HG02678 (cell line): ENCODE measurements at regions not wholly inside any gene's neighbourhood (a gene's known extent, or its start where the extent isn't known, plus 50 kb on each side); places are given as distances from the start of the nearest gene placed in this dataset.

Experiments
- ATAC-seq: cut with Tn5 transposase; IDR thresholded peaks from one replicate; pipeline ENCODE4 v1.9.1; 2021; ENCODE audit warnings: mild to moderate bottlenecking, moderate library complexity; ENCODE audit not compliant: unreplicated experiment

DNA sequence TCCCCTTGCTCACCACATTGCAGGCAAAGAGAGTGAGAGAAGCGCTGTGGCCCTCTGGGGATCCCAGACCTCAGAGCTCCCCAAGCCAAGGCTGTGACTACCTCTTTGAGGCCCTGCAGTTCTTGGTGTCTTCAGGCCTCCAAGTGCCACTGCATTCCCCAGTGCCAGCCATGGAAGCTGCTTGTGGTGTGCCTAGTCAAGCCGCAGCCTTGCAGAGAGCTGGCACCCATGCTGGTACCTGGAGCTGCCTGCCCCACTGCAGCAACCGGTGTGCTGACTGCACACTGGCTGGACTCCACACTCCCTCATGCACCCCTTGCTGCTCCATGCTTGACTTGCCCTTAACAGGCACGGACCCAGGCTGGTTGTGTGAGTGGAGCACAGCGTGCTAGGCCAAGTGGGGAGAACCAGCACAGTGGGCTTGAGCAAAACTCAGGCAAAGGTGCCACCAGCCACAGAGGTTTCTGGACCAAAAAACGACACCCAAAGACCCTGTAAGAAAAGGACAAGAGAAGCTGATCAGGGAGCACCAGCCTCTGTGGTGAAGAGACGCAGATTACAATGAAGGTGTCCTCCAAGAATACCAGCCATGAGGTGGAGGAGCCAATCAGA lies 113.5 kb upstream of the TMEM18 start:
- ATAC-seq: no peak

DNA sequence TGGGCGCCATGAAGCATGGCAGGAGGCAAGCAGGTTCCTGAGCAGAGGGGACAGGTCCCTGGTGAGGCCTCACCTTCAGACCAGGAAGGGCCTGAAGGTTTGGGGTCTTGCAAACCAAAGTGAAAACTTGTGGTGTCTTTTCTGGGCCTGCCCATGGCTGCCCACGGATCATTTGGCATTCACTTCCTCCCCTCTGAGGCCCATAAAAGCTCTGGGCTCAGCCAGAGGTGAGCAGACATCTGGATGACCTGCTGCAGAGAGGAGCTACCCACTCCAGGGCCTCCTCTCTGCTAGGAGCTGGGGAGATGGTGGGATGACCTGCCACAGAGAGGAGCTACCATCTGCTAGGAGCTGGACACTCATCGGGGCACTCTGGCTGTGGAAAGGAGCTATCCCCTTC lies 112.9 kb upstream of the TMEM18 start:
- ATAC-seq: no peak

DNA sequence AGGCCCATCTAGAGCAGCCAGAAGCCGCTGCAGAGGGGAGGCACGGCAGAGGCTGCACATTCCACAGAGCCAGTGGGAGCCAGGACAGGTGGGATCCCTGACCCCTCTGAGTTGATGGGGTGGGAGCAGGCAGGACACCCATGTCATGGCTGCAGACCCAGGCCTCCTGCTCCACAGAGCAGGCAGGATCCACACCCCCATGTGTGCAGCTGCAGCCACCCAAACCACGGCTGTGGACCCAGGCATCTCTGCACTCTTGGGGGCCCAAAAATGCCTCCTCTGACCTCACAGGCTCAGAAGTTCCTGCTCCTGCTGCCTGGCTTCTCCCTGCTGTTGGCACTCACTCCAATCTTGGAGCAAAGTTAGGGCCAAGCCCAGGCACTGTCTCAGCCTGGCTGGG lies 112.3 kb upstream of the TMEM18 start:
- ATAC-seq: no peak

DNA sequence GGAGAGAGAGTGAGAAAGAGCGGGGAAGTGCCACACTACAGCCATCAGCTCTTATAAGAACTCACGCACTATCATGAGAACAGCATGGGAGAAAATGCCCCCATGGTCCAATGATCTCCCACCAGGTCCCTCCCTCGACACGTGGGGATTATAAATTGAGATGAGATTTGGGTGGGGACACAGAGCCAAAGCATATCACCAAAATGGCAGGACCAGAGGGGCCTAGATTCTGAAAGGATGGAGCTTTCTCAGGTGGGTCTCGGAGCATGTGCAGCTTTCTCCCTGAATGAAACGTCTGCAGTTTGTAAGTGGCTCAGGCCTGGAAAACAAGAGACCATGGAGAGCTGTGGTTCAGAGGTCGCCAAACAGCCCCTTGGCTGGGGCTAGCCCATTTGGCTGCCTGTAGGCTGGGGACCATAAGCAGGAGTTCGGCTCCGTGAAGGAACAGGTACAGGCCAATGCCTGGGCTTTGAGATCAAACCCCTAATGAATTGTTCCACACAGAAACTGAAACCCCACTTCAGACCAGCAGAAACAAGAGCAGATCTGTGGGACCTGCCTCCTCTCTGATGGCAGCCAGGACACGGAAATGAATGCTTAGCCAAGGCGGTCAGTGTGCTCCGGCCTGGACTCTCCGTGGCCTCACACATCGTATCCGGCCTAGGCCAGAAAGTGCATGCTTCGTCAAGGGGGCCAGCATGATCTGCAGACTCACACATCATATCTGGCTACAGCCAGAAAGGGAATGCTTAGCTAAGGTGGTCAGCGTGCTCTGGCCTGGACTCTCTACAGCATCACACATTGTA lies 111.2 kb upstream of the TMEM18 start:
- ATAC-seq: no peak

DNA sequence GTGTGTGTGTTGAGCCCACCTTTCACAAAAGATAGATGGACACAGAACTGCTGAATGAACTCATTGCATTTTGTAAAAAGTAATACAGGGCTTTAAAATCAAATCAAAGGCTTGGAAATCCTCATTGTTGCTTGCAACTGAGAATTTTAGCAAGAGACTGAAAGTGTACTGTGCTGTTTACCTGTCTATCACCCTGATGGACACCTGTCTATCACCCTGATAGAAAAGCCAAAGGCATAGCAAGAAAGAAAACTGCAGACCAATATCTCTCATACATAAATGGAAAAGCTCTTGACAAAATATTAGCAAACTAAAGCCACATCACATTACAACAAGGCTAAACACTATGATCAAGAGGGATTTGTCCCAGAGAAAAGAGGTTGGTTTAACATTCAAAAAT lies 107.5 kb upstream of the TMEM18 start:
- no peak for ATAC-seq

DNA sequence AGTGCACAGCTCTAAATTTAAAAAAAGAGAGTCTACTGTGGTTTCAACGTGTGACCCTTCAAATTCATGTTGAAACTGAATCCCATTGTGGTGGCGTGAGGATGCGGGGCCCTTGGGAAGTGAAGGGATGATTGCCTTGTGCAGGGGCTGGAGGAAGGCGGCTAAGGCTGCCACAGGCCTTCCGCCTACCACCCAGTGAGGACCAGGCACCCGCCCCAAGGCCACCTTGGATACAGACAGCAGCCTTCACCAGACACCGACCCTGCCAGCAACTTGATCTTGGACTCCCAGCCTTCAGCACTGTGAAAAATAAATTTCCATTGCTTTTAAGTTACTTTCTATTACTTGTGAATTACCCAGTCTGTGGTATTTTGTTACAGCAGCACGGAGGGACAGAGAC lies 103.4 kb upstream of the TMEM18 start:
- ATAC-seq: no peak

DNA sequence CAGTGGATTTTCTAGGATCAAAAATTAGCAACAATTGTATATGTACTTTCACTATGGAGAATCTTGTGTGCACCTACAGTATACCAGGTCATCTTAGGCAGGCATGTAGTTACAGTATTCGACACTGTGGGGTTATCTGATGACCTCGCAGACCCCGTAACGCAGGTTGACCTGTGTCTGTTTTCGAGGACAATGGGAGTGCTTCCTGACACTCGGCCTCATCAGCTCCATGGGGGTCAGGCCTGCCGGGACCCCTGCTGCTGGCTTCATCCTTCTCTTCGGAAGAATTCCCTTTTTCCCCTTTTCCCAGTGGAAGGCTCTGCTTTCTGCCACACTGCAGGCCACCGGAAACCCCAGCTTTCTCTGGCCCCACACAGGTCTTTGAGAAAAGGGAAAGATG lies 102.8 kb upstream of the TMEM18 start:
- ATAC-seq: no peak

DNA sequence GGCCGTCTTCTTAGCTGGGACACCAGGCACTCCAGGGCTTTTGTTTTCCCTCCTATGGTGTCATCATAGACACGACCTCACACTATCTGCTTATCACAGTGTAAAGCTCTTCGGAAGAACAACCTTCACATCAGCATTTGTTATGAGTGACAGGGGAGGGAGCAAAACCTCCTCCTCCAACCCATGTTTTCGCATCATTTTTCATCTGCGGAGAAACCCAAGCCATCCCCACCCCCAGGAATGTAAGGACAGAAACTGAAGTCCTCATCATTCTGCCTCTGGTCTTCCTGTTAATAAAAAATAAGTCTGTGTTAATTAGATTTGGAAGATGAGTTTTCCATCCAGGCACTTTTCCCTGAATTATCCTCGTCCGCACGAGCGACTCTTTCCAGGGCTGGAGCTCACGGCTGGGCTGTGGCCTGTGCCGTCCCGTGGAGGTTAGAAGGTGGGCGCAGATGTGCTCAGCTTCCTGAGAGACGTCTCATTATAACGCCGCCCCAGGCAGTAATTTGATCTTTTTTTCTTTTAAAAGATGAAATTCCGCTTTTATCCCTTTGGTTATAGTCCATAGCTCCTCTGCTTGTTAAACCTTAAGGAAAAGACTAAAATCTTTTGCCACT lies 101.6 kb upstream of the TMEM18 start:
- no peak for ATAC-seq

DNA sequence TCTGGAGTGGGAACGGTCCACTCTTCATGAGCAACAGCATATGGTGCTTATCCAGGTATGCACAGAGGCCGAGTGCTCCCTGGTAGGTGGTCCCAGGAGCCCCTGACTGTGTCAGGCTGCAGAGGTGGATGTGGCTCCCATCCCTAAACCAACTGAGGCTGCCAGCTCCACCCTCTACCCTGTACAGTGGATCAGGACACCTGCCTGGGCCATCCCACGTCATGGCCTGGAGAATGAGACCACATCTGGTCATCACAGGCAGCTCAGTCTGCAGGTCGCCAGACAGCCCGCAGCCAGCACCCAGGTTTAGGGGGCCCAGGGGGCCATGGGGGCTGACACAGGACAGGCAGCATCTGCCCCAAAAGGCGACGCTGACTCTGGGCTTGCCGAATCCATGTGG lies 100.3 kb upstream of the TMEM18 start:
- no peak for ATAC-seq

DNA sequence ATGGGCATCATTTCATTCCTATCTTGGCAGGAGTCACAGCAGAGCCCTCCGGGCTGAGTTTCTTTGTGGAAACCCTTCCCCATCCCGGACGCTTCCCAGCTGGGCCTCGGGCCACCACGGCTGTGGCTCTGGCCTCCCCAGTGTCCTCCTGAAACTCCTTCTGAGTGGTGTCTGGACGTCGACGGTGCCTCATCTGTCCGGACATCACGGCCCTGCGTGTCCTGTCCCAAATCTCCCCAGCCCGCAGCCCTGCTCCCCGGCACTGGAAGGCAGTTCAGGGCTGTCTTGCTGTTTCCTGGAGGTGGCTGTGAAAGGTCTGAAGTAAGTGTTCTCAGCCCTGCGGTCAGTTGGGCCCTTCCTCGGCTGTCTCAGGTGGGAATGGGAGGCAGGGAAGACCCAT lies 99.8 kb upstream of the TMEM18 start:
- no peak for ATAC-seq

DNA sequence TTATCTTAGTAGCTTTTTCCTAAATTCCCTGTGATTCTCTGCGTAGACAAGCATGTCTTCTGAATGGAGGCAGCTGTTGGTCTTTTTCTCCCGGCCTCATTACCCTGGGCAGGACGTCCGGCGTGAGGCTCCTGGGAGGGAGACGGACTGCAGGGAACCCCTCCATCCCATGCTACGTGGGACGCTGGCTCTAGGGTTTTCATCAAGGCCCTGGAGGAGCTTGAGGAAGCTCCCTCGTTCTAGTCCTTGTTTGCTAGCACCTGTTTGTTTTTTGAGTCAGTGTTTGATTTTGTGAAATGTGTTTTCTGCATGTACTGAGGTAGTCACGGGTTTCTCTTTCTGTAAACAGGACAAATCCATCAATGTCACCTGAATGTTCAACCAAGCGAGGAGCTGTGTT lies 99.3 kb upstream of the TMEM18 start:
- ATAC-seq: no peak

DNA sequence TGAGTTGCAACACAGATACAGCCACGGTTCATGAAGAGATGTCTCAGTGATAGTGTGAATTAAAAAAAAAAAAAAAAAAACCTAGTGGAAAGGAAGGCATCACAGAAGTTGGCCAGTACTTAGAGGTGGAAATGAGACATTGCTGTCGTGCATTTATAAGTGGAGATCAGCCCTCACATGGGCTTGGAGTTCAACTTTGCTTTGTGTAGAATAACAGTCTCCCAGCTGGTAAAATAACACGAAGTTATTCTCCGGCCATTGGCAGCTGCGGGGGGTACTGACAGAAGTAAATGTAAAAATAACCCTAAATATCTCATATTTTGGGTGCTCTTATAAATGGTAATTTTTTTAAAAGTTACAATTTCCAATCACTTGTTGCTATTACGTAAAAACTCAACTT lies 98.8 kb upstream of the TMEM18 start:
- ATAC-seq: no peak

DNA sequence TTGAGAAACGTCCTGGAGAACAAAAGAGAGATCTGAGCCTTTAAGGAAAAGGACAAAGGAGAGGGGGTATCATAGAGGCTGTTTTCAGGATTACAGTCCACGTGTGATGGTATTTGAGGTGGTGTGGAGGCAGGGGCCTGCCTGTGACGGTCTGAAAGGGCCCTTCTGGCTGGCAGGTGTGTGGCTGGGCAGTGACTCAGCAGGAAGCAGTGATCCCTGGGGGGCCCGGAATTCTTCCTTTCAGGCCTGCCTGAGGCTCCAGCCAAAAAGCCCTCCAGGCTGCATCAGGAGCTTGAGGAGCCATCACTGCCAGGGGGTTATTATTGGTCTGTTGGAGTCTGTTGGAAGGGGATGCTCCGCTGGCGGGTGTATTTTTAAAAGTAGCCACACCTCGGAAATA lies 97.2 kb upstream of the TMEM18 start:
- no peak for ATAC-seq

DNA sequence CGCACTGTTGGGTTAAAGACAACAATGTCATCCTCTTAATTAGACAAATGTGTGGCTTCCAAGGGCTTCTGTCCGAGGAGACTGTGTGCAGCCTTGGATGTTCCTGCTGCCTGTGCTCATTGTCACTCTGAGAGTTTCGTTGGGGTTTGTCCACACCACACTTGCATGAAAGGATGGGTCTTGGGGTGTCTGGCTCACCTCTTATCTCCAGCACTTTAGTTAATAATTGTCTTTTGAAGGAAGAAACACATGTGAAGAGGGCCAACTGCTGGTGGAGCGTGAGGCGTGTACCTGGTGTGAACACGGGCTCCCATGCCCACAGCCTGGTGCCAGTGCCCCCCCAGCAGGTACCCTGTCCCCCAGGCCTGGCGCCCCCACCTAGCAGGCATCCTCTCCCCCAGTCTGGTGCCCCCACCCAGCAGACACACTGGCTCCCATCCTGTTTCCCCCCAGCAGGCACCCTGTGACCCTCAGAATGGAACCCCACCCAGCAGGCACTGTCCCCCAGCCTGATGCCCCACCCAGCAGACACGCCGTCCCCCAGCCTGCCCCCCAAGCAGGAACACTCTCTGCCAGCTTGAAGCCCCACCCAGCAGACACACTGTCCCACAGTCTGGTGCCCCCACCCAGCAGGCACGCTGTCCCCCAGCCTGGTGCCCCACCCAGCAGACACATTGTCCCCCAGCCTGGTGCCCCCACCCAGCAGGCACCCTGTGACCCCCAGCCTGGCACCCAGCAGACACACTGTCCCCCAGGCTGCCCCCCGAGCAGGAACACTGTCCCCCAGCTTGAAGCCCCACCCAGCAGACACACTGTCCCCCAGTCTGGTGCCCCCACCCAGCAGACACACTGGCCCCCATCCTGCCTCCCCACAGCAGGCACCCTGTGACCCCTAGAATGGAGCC lies 96.3 kb upstream of the TMEM18 start:
- no peak for ATAC-seq

DNA sequence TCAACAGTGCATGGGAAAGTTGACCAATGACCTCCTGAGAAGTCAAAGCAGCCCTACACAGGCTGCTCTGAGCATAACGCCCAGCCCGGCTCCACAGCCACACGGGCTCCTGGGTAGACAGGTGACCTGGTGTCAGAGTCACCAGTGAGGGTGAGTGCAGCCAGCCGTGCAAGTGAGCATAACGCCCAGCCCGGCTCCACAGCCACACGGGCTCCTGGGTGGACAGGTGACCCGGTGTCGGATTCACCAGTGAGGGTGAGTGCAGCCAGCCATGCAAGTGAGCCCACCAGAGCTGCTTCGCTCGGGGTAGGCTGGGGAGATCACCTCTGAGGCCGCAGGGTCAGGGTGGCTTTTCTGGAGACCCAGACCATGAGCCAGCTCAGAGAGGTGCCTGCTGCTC lies 94.3 kb upstream of the TMEM18 start:
- no peak for ATAC-seq

DNA sequence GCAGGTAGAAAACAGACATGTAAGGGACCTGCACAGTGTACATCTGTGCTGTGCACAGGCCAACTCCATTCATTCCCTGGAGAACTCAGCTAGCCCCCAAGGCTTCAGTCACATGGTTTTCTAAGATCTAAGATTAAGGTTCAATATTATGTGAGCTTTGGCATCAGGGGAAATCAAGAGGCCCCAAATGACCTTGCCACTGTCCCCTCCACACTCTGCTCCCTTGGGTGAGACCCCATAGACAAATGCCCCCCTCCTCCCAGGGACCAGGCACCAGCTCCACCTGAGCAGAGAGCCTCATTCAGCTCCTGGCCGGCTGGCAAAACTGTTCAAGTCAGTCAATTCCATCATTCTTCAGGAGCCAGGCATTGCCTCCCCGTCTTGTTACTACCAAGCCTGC lies 93.6 kb upstream of the TMEM18 start:
- no peak for ATAC-seq

DNA sequence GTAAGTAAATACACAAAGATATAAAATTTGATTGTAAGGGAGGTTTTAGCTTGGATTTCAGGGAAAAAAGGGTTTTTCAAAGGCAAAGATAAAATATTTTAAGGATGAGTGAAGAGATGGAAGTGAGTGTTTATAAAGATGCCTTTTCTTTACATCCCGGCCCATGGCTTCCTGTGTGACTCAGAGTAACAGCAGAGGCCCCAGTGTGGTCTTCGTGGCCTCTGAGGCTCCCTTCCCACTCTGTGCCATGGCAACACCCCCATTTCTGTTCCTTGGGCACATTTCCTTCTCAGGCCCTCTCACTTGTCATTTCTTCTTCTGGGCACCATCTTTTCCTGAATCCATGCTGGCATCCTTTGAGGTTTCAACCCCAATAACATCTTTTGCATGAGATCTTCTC lies 92.6 kb upstream of the TMEM18 start:
- ATAC-seq: no peak

DNA sequence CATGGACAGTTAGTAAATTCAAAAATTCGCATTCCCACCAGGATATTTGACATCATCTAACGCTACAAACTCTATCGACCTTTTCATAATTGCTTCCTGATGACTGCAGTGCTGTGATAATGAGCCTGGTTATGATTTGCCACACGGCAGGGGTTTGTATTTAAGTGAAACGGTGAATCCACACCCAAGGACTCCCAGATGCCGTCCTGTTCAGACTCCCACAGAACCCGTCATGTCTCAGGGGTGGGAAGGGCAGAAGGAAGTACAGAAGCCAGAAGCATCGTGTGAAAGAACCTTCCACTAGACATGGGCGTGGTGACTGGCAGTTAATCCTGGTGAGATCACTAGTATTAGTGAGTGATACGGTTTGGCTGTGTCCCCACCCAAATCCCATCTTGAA lies 91.2 kb upstream of the TMEM18 start:
- ATAC-seq: no peak

DNA sequence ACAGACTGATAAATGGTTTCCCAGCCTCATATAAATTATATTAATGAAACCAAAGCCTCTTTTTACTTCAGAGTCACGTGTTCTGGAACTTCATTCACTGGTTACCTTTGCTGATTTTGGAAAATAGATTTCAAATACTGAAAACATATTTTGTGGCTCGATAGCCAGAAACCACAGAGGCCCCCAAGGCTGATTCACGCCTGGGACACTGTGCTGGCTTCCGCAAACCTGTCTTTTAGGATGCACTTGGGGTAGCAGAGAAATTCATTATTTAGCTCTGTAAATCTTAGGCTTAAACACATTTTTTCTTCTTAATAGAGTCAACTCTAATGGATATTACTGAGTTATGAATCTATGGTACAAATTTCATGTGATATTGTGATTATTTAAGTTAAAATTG lies 90.7 kb upstream of the TMEM18 start:
- no peak for ATAC-seq

DNA sequence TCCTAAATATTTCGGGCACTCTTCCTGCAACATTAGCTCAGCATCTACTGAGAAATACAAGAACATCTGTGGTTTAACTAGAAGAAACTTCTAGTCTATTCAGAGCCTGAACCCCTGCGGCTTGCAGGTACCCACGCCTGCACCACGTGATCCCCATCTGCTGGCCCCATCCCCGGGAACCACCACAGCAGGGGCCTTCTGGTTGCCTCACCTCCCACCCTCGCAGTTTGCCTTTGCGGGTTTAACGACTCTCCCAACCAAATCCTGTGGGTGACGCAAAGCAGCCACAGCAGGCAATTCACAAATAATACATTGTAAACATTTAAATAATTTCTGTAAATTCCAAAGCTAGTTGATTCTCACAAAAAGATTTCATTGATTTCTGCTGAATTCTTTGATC lies 90.2 kb upstream of the TMEM18 start:
- ATAC-seq: no peak

DNA sequence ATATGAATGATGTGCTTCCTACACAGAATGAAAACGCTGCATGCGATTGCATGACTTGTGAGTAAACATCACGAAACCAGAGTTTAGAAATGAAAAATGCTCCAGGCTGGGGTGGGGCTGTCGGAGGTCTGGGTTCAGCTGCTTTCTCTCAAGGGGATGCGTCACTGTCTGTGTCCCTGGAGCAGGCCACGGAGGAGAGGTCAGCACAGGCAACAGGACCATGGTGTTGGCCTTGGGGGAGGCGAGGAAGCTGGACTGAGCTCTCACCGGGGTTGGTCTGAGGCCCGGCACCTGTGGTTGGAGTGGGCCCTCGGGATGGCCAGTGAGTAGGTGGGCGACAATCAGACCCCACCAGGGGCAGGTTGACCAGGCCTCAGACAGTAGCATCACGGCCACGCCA lies 89.0 kb upstream of the TMEM18 start:
- ATAC-seq: no peak
